ENCODE measurements at regions not wholly inside any gene's neighbourhood (a gene's known extent, or its start where the extent isn't known, plus 50 kb on each side); places are given as distances from the start of the nearest gene placed in this dataset.

DNA sequence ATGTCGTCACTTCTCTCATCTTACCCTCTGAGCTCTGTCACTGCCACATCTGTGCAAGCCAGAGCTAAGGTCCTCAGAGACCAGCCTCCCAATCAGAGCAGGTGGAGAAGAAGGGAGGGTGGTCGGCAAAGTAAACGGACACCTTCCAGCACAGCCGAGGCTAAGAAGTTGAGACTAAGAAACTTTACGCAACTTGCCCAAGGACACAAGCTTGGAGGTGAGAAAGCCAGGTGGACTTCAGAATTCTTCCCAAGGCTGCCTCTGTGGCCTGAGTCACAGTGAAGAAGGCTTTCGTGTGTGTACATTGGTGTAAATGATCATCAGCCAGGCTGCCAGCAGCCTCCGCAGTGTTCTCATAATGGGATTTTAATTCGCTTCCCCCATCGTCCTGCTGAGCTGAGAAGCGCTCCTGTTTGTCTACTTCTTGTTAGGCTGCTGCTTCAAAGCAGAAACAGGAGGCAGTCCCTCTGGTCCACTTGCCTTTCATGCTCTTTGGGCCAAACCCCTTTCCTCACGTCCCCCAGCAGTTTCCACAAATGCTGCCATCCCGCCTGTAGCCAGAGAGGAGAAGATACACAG is 125.0 kb upstream of the RPL38 start:
- no peak overlapping the region for H3K4me3 ChIP-seq (ENCODE audit: low read depth in 2 of 2, low read length in 2 of 2)
- peaks cover 10% of the 10 kb centered on the region; the same call in 1 of the 2 replicates for H3K27me3 ChIP-seq (ENCODE audit: control insufficient read depth, insufficient read depth, low read length)
- ATAC-seq (no peak), DNase-seq (ENCODE audit: low read depth, low spot score) (no peak)
- H3K36me3 ChIP-seq (ENCODE audit: control insufficient read depth, insufficient read depth, low read length): no peaks in the 10 kb centered on the region
- no peaks in the 10 kb centered on the region; the same call in 1 of the 2 replicates for H3K9me3 ChIP-seq (ENCODE audit: control insufficient read depth, insufficient read depth, low read depth, low read length)
- ChIA-PET CTCF (no interaction called here), POLR2A (no interaction called here)
- intact Hi-C loops (cut with micrococcal nuclease; ENCODE audit: unreplicated experiment) (no loop called here), in situ Hi-C loops (cut with HindIII; ENCODE audit: low pct_unique_long_range_greater_than_20kb, low sequenced_read_pairs) (no loop called here)
- no peaks in the 10 kb centered on the region for H3K4me1 ChIP-seq (ENCODE audit: control insufficient read depth, insufficient read depth, low read length)
- no TSS peak for BruUV-seq (replicated peaks)
- H3K27ac ChIP-seq (ENCODE audit: low read length): no peak overlapping the region
- TF ChIP-seq POLR2AphosphoS5 (IDR thresholded peaks at IDR 0.05; ENCODE audit: low read depth, low read length): no peak
- TF ChIP-seq, protein P1, sequence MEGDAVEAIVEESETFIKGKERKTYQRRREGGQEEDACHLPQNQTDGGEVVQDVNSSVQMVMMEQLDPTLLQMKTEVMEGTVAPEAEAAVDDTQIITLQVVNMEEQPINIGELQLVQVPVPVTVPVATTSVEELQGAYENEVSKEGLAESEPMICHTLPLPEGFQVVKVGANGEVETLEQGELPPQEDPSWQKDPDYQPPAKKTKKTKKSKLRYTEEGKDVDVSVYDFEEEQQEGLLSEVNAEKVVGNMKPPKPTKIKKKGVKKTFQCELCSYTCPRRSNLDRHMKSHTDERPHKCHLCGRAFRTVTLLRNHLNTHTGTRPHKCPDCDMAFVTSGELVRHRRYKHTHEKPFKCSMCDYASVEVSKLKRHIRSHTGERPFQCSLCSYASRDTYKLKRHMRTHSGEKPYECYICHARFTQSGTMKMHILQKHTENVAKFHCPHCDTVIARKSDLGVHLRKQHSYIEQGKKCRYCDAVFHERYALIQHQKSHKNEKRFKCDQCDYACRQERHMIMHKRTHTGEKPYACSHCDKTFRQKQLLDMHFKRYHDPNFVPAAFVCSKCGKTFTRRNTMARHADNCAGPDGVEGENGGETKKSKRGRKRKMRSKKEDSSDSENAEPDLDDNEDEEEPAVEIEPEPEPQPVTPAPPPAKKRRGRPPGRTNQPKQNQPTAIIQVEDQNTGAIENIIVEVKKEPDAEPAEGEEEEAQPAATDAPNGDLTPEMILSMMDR (IDR thresholded peaks at IDR 0.05): no peak
- no peak for TF ChIP-seq TCF7L2 (IDR thresholded peaks at IDR 0.05; ENCODE audit: low read depth, low read length)
- no peak for TF ChIP-seq SIN3A (IDR thresholded peaks at IDR 0.05; ENCODE audit: borderline replicate concordance, insufficient read depth, low read depth, low read length)
- TF ChIP-seq, protein P2, sequence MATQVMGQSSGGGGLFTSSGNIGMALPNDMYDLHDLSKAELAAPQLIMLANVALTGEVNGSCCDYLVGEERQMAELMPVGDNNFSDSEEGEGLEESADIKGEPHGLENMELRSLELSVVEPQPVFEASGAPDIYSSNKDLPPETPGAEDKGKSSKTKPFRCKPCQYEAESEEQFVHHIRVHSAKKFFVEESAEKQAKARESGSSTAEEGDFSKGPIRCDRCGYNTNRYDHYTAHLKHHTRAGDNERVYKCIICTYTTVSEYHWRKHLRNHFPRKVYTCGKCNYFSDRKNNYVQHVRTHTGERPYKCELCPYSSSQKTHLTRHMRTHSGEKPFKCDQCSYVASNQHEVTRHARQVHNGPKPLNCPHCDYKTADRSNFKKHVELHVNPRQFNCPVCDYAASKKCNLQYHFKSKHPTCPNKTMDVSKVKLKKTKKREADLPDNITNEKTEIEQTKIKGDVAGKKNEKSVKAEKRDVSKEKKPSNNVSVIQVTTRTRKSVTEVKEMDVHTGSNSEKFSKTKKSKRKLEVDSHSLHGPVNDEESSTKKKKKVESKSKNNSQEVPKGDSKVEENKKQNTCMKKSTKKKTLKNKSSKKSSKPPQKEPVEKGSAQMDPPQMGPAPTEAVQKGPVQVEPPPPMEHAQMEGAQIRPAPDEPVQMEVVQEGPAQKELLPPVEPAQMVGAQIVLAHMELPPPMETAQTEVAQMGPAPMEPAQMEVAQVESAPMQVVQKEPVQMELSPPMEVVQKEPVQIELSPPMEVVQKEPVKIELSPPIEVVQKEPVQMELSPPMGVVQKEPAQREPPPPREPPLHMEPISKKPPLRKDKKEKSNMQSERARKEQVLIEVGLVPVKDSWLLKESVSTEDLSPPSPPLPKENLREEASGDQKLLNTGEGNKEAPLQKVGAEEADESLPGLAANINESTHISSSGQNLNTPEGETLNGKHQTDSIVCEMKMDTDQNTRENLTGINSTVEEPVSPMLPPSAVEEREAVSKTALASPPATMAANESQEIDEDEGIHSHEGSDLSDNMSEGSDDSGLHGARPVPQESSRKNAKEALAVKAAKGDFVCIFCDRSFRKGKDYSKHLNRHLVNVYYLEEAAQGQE (IDR thresholded peaks at IDR 0.05; ENCODE audit: insufficient read depth in 1 of 2, low read depth in 2 of 2, low read length in 1 of 2): no peak

DNA sequence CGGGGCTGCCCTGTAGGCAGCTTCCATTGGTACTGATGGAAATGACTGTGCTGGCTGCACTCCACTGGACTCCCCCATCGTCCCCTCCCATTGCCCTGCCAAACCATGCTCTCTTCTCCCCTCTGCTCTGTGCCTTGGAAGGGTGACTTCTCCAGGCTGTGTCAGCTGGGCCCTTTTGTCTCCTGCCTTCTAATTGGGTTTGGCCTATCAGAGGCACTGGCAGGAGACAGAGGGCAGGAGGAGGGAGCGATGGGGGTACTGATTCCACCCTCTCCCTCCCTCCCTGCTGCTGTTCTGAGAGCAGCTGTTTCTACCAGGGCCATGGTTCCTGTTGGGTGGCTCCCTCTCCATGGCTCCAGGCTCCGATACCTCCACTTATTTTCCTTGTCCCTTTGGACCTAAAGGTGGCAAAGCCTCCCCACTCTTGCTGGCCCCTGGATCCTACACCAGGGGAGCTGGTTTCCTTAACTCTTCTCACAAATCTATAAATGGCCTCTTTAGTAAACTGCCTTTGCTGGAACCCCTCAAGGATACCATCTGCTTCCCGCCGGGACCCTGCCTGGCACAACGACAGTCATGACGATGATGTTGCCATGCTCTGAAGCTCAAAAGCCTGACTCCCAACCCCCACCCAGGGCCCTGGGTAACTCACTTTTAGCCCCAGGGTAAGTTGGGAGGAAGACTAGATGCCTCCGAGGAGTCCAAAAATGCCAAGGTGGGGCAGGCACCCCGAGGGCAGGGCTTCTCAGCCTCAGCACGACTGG is 123.8 kb upstream of the RPL38 start:
- TF ChIP-seq, protein P1 (IDR thresholded peaks at IDR 0.05): no peak
- TF ChIP-seq POLR2AphosphoS5 (IDR thresholded peaks at IDR 0.05; ENCODE audit: low read depth, low read length) (no peak), TCF7L2 (IDR thresholded peaks at IDR 0.05; ENCODE audit: low read depth, low read length) (no peak), SIN3A (IDR thresholded peaks at IDR 0.05; ENCODE audit: borderline replicate concordance, insufficient read depth, low read depth, low read length) (no peak)
- TF ChIP-seq, protein P2 (IDR thresholded peaks at IDR 0.05; ENCODE audit: insufficient read depth in 1 of 2, low read depth in 2 of 2, low read length in 1 of 2): no peak
- intact Hi-C loops (cut with micrococcal nuclease; ENCODE audit: unreplicated experiment) (no loop called here), in situ Hi-C loops (cut with HindIII; ENCODE audit: low pct_unique_long_range_greater_than_20kb, low sequenced_read_pairs) (no loop called here)
- POLR2A ChIA-PET: no interaction called here
- Histone ChIP-seq H3K27ac (ENCODE audit: low read length) (no peak overlapping the region), H3K4me1 (ENCODE audit: control insufficient read depth, insufficient read depth, low read length) (no peaks in the 10 kb centered on the region), H3K9me3 (ENCODE audit: control insufficient read depth, insufficient read depth, low read depth, low read length) (no peaks in the 10 kb centered on the region), H3K4me3 (ENCODE audit: low read depth in 2 of 2, low read length in 2 of 2) (no peak overlapping the region), H3K36me3 (ENCODE audit: control insufficient read depth, insufficient read depth, low read length) (no peaks in the 10 kb centered on the region), H3K27me3 (ENCODE audit: control insufficient read depth, insufficient read depth, low read length) (peaks cover 10% of the 10 kb centered on the region; the same call in 1 of the 2 replicates)
- BruUV-seq (replicated peaks): no TSS peak
- no peak for ATAC-seq
- DNase-seq (ENCODE audit: low read depth, low spot score): no peak
- CTCF ChIA-PET: interaction anchor here (0.6 kb wide), 1 partner anchor 16 kb away, joined by 4 read pairs; no protein-coding TSS in a partner anchor

Measured in Panc1 (cell line).